Right lobe of liver (tissue), 4 donors: ENCODE measurements at regions not wholly inside any gene's neighbourhood (a gene's known extent, or its start where the extent isn't known, plus 50 kb on each side); places are given as distances from the start of the nearest gene placed in this dataset.

Experiments
- CTCF ChIP-seq, 4 donors: fragments of 200-600 bp in 3 of 4; fragments of 450-650 bp in 1 of 4; IDR thresholded peaks; one replicate each; pipeline versions ENCODE4 v1.5.1 to v1.8.0; 2016 to 2022; ENCODE audit warnings: antibody characterized with exemption in 4 of 4, mild to moderate bottlenecking in 2 of 4
- POLR2A ChIP-seq: fragments of 450-650 bp; IDR thresholded peaks from one replicate; pipeline ENCODE4 v1.6.1; 2017; ENCODE audit warnings: antibody characterized with exemption, mild to moderate bottlenecking
- donor health status: DM: no; HTN: no; CAD: no.
- donor health status: DM: no; HTN: no; CAD: no.
- donor health status: DM: no; HTN: yes; CAD: no.

GRCh38 chr12:31790759-31791158 is 61.9 kb upstream of the AMN1 start:
- TF ChIP-seq CTCF (IDR thresholded peaks at IDR 0.05), result no peak
- no peak for TF ChIP-seq POLR2A
